Ureter (tissue), 1 donor: ENCODE measurements at regions not wholly inside any gene's neighbourhood (a gene's known extent, or its start where the extent isn't known, plus 50 kb on each side); places are given as distances from the start of the nearest gene placed in this dataset.

ENCODE experiments used
- DNase-seq: peaks from one replicate; pipeline ENCODE4 v3.0.0-alpha.2; 2020; ENCODE audit warnings: low spot score
- donor health status: DM: yes; HTN: yes; CAD: no.

GRCh38 chr15:62439543-62440016 is 274.5 kb upstream of the C2CD4B start:
- no peak for DNase-seq

- no peak for DNase-seq
Measured at GRCh38 chr15:62440362-62441105, 275.4 kb upstream of the C2CD4B start.

DNA sequence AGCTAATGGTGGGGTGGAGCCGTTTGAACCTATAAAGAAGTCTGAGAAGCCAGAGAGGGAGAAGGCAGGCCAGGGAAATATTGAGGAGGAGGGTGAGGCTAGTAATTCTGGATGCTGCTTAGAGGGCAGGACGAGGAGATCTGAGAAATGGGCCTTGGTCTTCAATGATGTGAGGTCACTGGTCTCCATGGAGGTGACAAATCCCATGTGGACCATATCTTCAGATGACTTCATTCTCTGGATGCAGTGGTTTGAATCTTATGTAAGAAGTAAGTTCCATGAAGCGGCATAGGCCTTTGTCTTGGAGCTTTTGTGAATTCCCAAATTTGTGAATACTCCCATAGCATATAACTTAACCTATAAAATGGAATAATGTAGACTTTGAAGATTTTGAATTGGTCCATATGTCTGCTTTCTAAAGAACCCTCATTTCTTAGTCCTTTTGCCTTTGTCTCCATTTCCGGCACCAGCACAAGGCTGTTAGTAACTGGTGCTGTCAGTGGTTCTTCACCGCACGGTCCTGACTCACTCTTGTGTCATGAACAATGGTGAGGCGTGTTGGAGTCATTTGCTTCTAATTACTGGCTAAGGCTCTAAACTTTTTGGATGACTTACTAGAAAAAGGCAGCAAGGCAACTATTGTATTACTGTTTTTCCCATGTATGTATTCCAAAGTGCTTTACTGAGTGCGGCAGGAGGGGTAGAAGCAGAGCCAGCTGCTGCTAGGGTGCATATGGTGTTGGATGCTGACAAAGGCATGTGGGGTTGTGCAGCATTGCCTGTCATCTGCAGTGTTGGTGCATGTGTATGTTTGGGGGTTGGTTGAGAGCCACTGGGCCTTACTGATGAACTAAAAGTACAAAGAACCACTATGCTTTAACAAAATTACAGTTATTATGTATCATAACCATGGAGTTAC is 279.3 kb upstream of the C2CD4B start:
- no peak for DNase-seq

DNA sequence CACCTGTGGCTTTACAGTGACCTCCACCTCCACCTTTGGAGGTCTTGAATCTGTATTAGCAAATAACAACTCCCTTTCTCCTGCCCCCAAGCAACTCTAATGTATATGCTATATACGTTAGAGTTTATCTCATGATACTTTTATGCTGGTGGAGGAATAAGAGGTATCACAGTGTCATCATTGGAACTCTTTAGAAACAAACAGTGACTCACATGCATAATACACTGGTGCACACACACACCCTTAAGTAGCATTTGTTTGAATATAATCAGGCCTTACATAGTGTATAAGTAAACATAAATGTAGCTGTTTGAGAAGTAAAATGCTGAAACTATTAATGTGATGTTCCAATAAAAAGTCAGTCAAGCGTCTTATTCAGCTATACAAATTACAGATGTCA is 280.2 kb upstream of the C2CD4B start:
- no peak for DNase-seq

GRCh38 chr15:62446984-62447383 is 281.9 kb upstream of the C2CD4B start:
- DNase-seq, result no peak

DNA sequence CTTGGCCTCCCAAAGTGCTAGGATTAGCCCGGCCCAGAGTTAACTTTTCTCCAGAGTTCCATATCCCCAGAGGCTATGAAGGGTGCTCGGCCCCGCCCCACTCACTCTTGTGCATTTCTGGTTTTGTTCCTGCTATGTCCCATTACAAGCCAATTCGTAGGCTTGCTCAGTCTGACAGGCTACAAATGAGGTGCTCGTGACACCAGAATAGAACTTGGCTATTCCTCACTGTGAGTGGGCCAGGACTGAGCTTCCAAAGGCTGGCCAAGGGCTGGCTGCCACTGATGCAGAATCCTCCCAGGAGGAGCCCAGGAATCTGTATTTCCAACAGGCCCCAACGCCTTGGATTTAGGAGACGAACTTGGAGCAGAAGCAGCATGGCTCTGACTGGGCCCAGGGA is 282.7 kb upstream of the C2CD4B start:
- no peak for DNase-seq

GRCh38 chr15:62449638-62450037 is 284.6 kb upstream of the C2CD4B start:
- DNase-seq, result no peak

DNA sequence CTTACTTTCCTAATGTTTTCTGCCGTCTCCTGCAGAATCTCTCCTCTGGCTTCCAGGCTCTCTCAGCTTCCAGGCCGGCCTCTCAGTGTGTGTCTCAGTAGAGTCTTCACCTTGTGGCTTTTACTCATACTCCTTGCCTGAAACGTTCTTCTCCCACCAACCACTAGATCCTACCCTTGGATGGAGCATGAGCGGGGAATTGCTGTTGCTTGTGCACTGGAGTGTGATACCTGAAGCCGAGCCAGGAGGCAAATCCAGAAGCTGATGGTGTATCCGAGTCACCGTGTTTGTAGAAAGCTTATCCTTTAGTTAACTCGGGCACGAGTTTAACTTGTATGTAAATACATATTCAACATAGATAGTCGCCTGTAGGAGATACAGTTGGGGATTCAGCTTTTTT is 285.0 kb upstream of the C2CD4B start:
- no peak for DNase-seq

- no peak for DNase-seq
Measured at GRCh38 chr15:62452026-62452425, 286.9 kb upstream of the C2CD4B start.

DNA sequence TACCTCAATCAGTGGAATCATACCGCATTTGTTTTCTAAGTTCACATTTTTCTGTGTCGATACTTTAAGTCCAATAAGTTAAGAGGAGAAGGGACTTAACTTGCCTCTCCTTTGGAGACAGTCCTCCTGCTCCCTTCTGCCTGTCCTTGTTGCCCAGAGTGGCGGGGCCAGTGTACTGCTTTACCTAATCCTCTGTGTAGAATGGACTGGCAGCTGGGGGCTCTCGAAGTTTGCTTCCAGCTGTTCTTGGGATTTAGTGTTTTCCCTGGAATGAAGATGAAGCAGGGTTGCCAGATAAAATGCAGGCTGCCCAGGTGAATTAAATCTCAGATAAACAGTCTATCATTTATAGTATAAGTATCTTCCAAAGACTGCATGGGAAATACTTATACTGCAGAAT is 287.6 kb upstream of the C2CD4B start:
- DNase-seq, result no peak

DNA sequence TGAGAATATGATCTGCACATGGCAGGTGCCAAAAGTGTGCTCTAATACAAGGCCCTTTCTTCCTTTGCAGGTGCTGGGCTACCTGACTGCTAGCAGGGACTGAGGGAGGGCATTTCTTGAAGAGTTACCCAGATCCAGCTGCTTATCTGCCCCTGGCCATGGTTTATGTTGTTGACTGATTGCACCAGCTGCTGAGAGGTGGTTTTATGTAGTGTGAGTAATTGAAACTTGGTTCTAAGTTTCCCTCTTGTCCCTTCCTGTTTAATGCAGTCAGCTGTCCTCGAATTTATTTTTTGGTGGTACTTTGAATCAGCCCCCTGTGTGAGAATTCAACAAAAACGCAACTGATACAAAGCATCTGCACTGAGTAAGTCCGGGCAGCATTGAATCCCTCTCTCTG is 288.3 kb upstream of the C2CD4B start:
- DNase-seq, result no peak

DNA sequence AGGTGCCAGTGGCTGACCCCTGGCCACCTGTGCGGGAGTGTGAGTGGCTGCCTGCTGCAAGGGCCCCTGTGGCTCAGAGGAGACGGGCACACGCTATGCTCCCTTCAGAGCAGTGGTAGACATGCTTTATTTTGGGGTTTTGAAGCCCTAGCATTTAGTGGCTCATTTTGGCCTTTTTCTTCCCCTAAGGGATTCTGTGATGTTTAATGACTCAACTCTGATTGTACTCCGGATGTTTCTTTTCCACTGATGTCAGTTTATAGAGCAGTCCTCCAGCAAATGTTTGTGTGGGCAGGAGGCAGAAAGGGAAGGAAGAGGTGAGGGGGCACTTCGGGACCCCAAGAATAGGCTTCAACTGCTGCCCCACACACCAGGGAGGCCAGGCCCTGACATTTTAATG is 288.9 kb upstream of the C2CD4B start:
- DNase-seq, result no peak

DNA sequence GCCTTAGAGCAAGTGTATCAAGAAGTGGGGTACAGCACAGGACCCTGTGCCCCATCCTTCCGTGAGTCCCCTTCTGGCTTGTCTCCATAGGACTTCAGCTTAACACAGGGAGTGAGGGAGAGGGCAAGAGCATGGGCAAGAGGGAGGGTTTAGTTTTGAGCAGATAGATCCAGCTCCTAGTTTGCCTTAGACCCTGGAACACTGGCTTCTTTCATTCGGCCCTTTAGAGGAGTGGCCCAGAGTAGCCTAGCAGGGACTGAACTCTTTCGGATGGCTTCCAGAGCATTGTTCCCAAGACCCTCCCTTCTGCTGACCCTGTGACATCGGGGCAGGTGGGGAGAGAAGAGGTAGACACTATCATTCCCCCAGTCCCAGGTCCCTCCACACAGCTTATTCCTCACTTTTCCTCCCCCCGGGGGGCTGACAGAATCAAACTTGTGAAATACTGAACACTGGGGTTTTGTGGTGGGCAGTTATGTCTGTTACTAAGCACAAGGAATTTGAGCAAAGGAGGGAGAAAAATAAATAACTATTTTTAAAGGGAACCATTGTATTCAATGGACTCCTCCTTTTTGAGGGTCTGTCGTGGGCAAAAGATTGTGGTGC is 289.6 kb upstream of the C2CD4B start:
- no peak for DNase-seq

GRCh38 chr15:62455441-62455921 is 290.4 kb upstream of the C2CD4B start:
- DNase-seq, result no peak

- no peak for DNase-seq
Measured at GRCh38 chr15:62456011-62456920, 291.2 kb upstream of the C2CD4B start.

DNA sequence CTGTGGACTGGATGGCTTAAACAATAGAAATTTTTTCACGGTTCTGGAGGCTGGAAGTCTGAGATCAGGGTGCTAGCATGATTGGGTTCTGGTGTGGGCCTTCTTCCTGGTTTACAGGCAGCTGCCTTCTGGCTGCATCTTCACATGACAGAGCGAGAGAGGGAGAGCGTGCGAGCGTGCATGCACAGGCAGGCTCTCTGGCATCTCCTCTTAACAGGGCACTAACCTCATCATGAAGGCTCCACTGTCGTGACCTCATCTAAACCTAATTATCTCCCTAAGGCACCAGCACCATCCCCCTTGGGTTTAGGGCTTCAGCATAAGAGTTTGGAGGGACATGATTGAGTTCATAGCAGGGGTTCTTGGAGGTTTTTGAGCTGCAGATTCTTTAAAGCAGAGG is 292.0 kb upstream of the C2CD4B start:
- DNase-seq, result no peak

DNA sequence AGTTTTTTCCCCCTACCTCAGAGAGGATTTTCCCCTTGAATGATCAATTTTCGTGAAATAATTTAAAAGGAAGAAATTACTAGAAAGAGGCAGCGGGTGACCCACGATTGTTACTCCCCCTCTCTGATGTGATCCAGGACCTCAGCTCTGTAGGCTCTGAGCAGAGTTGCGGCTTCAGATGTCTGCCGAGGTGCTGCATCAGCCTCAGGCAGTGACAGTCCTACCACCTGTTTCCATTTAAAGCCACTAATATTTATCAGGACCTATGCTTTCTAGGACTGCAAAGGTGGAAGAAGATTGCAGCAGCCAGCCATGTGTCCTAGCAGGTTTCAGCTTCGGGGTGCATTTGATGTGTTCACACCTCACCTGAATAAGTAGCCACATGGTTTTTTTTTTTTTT is 294.8 kb upstream of the C2CD4B start:
- DNase-seq, result no peak

- DNase-seq, result no peak
Measured at GRCh38 chr15:62462268-62462667, 297.2 kb upstream of the C2CD4B start.

- no peak for DNase-seq
Measured at GRCh38 chr15:62462721-62463120, 297.6 kb upstream of the C2CD4B start.

DNA sequence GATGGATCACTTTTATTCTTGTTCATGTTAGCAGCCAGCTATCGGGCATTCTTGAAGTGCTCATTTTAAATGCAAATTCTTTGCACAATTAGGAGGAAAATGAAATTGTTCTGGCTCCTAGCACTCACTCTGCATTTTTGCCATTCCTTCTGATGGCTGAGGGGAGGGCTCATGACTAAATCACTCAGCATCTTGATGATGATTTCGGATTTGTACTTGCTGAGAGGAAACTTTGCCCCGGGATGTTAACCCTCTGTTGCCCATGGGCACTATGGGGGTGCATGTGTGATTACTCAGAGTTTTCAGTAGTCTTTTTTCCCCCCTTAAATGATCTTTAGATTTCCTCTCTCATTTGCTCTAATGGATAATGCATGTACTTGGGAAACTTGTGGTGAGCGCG is 299.6 kb upstream of the C2CD4B start:
- no peak for DNase-seq

GRCh38 chr15:62465173-62465572 is 300.1 kb upstream of the C2CD4B start:
- no peak for DNase-seq
